ENCODE measurements at regions not wholly inside any gene's neighbourhood (a gene's known extent, or its start where the extent isn't known, plus 50 kb on each side); places are given as distances from the start of the nearest gene placed in this dataset.
"Not testable (repeated sequence)": the region's sequence is repeated elsewhere in the genome, so short reads cannot be mapped to it uniquely, and the experiment has no call there.

DNA sequence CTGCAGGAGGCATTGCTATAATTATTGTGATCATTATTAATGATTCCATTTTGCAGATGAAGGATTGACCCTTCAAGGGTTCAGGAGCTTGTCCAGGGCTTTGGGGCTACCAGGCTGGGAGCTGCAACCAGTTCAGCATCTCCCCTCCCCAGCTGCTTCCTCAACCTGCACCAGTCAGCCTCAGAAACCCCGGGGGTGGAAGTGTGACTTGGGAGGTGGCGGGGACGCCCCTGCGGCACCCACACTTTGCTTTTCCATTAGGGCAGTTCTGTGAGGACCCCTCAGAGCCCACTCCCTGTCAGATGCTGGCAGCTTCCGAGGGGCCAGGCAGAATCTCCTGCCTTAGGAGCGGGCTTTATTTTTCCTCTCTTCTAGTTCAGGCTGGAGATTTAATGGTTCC lies 85.6 kb downstream of the OLFM1 start:
- DNase-seq (ENCODE audit: low read depth): no peak
- no peak overlapping the region for H3K4me3 ChIP-seq (ENCODE audit: low read length)
- TF ChIP-seq, protein P1, sequence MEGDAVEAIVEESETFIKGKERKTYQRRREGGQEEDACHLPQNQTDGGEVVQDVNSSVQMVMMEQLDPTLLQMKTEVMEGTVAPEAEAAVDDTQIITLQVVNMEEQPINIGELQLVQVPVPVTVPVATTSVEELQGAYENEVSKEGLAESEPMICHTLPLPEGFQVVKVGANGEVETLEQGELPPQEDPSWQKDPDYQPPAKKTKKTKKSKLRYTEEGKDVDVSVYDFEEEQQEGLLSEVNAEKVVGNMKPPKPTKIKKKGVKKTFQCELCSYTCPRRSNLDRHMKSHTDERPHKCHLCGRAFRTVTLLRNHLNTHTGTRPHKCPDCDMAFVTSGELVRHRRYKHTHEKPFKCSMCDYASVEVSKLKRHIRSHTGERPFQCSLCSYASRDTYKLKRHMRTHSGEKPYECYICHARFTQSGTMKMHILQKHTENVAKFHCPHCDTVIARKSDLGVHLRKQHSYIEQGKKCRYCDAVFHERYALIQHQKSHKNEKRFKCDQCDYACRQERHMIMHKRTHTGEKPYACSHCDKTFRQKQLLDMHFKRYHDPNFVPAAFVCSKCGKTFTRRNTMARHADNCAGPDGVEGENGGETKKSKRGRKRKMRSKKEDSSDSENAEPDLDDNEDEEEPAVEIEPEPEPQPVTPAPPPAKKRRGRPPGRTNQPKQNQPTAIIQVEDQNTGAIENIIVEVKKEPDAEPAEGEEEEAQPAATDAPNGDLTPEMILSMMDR (IDR thresholded peaks at IDR 0.05; ENCODE audit: insufficient read depth, low read depth, low read length, missing control alignments): no peak

DNA sequence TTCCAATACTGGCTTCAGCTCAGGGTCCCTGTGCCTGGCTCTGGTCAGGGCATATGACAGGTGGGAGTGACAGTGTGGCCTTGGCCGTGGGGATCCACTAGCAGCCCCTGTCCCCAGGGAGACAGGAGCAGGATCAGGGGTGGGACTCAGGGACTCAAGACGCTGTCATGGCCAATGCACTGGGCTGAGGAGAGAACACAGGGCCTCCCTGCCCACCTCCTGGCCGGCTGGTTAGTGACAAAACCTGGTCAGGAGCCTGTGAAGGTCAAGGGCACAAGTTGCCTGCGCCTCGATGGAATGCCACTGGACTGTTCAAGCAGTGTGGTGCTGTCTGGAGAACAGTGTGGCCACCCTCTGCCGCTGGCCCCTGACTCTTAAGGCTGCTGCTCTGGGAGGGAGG lies 86.8 kb downstream of the OLFM1 start:
- H3K4me3 ChIP-seq (ENCODE audit: low read length): no peak overlapping the region
- TF ChIP-seq, protein P1 (IDR thresholded peaks at IDR 0.05; ENCODE audit: insufficient read depth, low read depth, low read length, missing control alignments): no peak
- DNase-seq (ENCODE audit: low read depth): no peak

DNA sequence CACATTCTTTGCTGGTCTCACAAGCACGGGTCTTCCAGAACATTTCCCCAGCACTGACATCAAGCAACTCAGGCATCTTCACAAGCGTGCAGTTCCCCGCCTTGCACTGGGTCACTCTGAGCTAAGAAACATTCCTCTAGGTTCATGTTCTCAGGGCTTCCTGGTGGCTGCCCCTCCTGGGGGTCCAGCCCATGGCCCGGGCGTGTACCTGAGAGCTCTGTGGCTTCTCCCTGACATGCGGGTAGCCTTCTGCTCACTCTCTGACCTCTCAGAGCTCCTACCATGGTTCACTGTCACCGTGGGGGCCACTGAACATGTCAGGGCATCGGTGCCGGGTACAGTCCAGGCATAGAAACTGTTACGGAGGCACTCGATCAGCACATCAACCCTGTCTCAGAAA lies 87.5 kb downstream of the OLFM1 start:
- DNase-seq (ENCODE audit: low read depth): no peak
- no peak overlapping the region for H3K4me3 ChIP-seq (ENCODE audit: low read length)
- TF ChIP-seq, protein P1 (IDR thresholded peaks at IDR 0.05; ENCODE audit: insufficient read depth, low read depth, low read length, missing control alignments): no peak

DNA sequence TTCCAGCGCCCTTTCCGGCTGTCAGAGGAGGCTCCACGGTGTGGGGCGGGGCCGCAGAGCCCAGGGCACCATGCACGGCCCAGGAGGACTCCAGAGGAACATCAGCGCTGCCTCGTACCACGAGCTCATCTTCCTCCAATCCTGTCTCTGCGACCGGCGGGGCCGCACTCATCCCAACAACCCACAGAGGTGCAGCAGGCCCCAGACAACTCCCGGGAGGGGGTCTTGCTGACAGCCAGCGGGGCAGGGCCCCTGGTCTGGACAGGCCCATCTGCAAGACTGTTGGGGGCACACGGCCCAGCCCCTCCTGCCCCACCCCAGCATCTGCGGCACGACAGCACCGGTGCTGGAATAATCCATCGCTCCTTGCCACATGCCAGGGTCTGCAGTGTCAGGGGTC lies 88.8 kb downstream of the OLFM1 start:
- DNase-seq (ENCODE audit: low read depth): no peak
- TF ChIP-seq, protein P1 (IDR thresholded peaks at IDR 0.05; ENCODE audit: insufficient read depth, low read depth, low read length, missing control alignments): no peak
- no peak overlapping the region for H3K4me3 ChIP-seq (ENCODE audit: low read length)

DNA sequence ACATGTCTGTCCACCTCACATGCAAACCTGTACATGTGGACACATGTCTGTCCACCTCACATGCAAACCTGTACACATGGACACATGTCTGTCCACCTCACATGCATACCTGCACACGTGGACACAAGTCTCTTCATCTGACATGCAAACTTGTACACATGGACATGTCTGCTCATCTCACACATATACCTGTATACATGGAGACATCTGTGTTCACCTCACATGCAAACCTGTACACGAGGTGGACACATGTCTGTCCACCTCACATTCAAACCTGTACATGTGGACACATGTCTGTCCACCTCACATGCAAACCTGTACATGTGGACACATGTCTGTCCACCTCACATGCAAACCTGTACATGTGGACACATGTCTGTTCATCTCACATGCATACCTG lies 90.1 kb downstream of the OLFM1 start:
- not testable (repeated sequence) for DNase-seq (ENCODE audit: low read depth); H3K4me3 ChIP-seq (ENCODE audit: low read length)

DNA sequence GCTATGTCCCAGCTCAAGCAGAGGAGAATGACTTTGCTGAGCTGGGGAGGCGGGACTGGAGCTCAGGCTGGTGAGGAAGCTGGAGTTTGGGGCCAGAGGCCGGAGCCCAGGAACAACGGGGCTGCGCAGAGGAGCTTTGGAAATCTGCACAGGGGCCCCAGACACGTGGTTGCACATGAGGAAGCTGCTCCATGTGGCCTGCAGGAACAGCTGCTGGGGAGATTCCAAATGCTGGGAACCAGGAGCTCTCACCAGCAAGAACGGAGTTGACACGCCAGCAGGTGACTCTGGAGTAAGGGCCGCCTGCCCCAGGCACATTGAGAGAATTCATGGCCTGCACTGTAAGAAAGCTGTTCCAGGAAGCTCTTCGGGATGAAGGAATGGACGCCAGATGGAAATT lies 91.0 kb downstream of the OLFM1 start:
- no peak for DNase-seq (ENCODE audit: low read depth)
- TF ChIP-seq, protein P1 (IDR thresholded peaks at IDR 0.05; ENCODE audit: insufficient read depth, low read depth, low read length, missing control alignments): no peak
- H3K4me3 ChIP-seq (ENCODE audit: low read length): no peak overlapping the region

DNA sequence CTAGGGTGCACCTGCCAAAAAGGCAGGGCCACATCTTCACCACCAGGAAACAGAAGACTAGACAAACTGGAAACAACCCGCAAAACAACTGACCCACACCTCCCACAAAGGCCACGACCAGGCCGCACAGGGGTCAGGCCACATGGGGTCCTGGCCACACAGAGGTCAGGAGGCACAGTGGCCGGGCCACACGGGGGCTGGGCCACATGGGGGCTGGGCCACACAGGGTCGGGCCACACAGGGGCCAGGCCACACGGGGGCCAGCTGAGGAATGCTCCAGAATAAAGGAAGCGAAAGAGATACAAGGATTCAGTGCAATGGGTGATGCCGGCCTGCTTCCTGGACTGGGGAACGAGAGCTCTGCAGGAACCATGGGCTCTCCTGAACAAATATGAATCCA lies 91.6 kb downstream of the OLFM1 start:
- TF ChIP-seq, protein P1 (IDR thresholded peaks at IDR 0.05; ENCODE audit: insufficient read depth, low read depth, low read length, missing control alignments): no peak
- no peak overlapping the region for H3K4me3 ChIP-seq (ENCODE audit: low read length)

DNA sequence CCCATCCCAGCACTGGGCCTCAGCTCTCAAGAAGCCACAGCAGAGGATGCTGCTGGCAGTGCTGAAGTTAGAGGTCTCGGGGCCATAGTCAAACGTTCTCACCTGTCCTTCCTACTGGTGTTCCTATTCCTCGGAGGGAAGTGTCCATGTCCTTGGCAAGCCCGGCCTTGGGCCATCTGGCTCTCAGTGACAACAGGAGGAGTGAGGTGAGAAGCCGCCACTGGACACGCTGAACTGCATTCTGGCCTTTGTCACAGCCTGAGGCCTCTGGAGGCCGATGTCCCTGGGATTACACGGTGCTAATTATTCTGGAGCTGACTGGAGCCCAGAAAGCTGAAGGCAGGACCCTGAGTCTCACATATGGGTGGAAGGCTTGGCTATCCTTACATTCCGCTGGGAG lies 92.5 kb downstream of the OLFM1 start:
- H3K4me3 ChIP-seq (ENCODE audit: low read length): no peak overlapping the region
- TF ChIP-seq, protein P1 (IDR thresholded peaks at IDR 0.05; ENCODE audit: insufficient read depth, low read depth, low read length, missing control alignments): no peak
- DNase-seq (ENCODE audit: low read depth): no peak

More for the DNA sequence above, 91.6 kb downstream of the OLFM1 start:
- no peak for DNase-seq (ENCODE audit: low read depth)

All from epithelial cell of esophagus (primary cell).